GM13976 (cell line): ENCODE measurements at regions not wholly inside any gene's neighbourhood (a gene's known extent, or its start where the extent isn't known, plus 50 kb on each side); places are given as distances from the start of the nearest gene placed in this dataset.

ENCODE experiments used
- DNase-seq: peaks from one replicate; pipeline ENCODE4 v3.0.0; 2012; ENCODE audit warnings: low spot score
- in situ Hi-C: fragments of 300-500 bp; cut with MboI; formaldehyde crosslinking; loops from one replicate; pipeline ENCODE4 v1.12.0; 2022; ENCODE audit warnings: low sequenced_read_pairs, mixed read lengths, inconsistent platforms; ENCODE audit not compliant: unreplicated experiment
- TF ChIP-seq, protein P1 (sequence below): IDR thresholded peaks from 2 replicates; pipeline ENCODE4 v1.5.1; 2012; ENCODE audit warnings: borderline replicate concordance, mild to moderate bottlenecking; ENCODE audit not compliant: insufficient read depth; ENCODE audit errors: extremely low read depth, missing control alignments, control extremely low read depth

- in situ Hi-C loops, result no loop called here
- no peak for DNase-seq
- TF ChIP-seq, protein P1, sequence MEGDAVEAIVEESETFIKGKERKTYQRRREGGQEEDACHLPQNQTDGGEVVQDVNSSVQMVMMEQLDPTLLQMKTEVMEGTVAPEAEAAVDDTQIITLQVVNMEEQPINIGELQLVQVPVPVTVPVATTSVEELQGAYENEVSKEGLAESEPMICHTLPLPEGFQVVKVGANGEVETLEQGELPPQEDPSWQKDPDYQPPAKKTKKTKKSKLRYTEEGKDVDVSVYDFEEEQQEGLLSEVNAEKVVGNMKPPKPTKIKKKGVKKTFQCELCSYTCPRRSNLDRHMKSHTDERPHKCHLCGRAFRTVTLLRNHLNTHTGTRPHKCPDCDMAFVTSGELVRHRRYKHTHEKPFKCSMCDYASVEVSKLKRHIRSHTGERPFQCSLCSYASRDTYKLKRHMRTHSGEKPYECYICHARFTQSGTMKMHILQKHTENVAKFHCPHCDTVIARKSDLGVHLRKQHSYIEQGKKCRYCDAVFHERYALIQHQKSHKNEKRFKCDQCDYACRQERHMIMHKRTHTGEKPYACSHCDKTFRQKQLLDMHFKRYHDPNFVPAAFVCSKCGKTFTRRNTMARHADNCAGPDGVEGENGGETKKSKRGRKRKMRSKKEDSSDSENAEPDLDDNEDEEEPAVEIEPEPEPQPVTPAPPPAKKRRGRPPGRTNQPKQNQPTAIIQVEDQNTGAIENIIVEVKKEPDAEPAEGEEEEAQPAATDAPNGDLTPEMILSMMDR, result no peak
These were observed 817.6 kb downstream of the TNS3 start for GRCh38 chr7:46764100-46764936.

GRCh38 chr7:46763344-46763743, 818.6 kb downstream of the TNS3 start:
- no peak for DNase-seq
- TF ChIP-seq, protein P1, result no peak
- in situ Hi-C loops, result no loop called here

DNA sequence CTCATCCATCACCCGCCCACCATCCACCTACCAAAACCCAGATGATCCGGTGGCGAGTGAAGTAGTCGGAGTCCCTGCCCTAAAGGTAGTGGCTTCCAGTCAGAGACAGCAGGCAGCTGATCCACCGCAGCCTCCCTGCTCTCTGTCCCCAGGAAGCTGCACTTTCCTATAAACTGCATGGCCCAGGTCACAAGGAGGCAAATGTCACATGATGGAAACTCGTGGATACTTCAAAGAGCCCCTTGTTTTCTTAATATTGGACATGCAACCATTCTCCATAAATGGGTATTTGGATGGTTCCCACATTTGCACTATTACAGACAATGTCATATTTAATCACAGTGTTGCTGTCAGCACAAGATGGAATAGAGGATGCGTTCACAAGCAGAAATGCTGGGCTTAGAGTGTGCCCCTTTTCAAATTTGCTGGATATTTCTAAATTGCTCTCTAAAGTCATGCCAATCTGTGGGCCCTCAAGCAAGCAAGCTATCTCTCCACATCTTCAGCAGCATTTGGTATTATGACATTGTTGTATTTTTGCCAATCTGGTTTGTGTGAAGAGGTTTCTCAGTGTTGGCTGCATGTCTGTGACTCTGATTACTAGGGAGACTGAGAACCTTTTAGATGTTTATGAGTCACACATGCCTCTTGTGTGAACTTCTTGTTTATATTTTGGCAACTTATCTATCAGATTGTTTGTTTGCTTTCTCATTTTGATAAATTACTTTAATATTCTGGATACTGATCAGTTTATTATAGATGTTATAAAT, 822.0 kb downstream of the TNS3 start:
- no peak for DNase-seq
- TF ChIP-seq, protein P1, result no peak
- in situ Hi-C loops, result no loop called here

- TF ChIP-seq, protein P1, result no peak
- DNase-seq, result no peak
- in situ Hi-C loops, result no loop called here
These were observed 824.9 kb downstream of the TNS3 start for GRCh38 chr7:46756996-46757395.

GRCh38 chr7:46756256-46756655, 825.7 kb downstream of the TNS3 start:
- no peak for DNase-seq
- TF ChIP-seq, protein P1, result no peak
- in situ Hi-C loops, result no loop called here

DNA sequence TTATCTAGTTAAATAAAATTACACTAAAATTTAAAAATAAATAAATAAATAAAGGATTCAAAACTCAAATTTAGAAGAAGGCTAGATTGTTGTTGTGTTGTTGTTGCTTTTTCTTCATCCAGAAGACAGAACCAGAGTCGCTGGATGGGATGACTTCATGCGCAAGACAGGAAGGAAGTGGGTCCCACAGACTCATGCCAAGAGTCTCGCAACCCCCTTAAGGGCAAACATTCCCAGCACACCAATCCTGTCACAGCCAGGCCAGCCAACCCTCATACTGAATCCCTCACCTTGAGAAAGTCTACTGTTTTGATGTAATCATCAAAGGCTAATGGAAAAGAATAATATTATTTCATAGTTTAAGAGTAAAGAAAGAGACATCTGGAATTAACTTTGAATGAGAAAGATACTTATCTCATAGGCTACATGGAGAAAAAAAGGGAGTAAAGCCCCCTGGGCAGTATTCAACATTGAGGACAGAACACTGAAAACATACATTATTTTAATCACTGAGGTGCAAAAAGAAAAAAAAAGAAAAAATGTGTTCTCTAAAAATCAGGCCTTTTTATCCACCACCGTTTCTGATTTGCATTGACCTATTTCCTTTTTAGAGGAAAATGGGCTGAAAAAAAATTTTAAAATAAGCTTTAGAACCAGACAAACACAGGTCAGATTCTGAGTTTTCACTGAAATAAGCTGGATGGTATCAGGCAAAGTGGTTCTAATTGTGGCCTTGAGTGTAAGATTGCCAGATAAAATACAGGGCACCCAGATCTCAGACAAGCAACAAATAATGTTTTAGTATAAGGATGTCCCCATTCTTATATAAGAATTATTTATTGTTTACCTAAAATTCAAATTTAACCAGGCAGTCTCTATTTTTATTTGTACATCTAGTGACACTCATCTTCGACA, 826.5 kb downstream of the TNS3 start:
- TF ChIP-seq, protein P1, result no peak
- DNase-seq, result no peak
- in situ Hi-C loops, result no loop called here
